ENCODE measurements at regions not wholly inside any gene's neighbourhood (a gene's known extent, or its start where the extent isn't known, plus 50 kb on each side); places are given as distances from the start of the nearest gene placed in this dataset.

GRCh38 chr13:82305588-82305987, 1576.7 kb downstream of the SLITRK1 start:
- no peak for DNase-seq (ENCODE audit: low read depth in 6 of 9, low spot score in 9 of 9)
- H3K9me3 ChIP-seq (ENCODE audit: control insufficient read depth in 2 of 2, insufficient read depth in 1 of 2, low read length in 1 of 2) = peaks cover 0 to 5% of the 10 kb centered on the region in 2 donors
- H3K36me3 ChIP-seq (ENCODE audit: control insufficient read depth in 2 of 2, insufficient read depth in 2 of 2, low read length in 1 of 2) = no peaks in the 10 kb centered on the region
- H3K4me1 ChIP-seq (ENCODE audit: control insufficient read depth in 2 of 2, insufficient read depth in 2 of 2, low read length in 2 of 2) = no peaks in the 10 kb centered on the region
- no peak overlapping the region for H3K4me3 ChIP-seq (ENCODE audit: low read length in 2 of 2)
- 92% methylated on average over 1 of the region's 1 CpG for WGBS
- H3K27ac ChIP-seq (ENCODE audit: low read depth in 1 of 2, low read length in 1 of 2) = no peak overlapping the region
- H3K27me3 ChIP-seq (ENCODE audit: control insufficient read depth in 2 of 2, insufficient read depth in 1 of 2, low read length in 1 of 2) = no peaks in the 10 kb centered on the region

DNA sequence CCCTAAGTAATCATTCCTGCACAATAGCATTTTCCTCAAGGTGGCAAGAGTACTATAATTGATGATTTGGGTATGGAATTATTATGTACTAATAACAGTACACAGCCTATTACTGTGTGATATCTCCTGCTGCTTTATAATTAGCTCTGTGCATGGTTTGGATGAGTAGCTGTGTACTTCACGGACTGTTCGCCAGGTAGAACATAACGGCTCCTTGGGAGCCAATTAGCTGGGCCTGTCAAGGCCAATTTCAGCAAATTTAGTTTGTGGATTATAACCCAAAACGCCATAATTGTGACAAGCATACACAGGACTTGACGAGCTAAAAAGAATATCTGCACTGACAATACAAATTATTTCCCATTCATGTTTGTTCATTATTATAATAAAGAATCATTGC, 1584.2 kb downstream of the SLITRK1 start:
- Histone ChIP-seq H3K4me3 (ENCODE audit: low read length in 2 of 2) (no peak overlapping the region), H3K4me1 (ENCODE audit: control insufficient read depth in 2 of 2, insufficient read depth in 2 of 2, low read length in 2 of 2) (no peaks in the 10 kb centered on the region), H3K9me3 (ENCODE audit: control insufficient read depth in 2 of 2, insufficient read depth in 1 of 2, low read length in 1 of 2) (peaks cover 0 to 4% of the 10 kb centered on the region in 2 donors), H3K27me3 (ENCODE audit: control insufficient read depth in 2 of 2, insufficient read depth in 1 of 2, low read length in 1 of 2) (no peaks in the 10 kb centered on the region), H3K27ac (ENCODE audit: low read depth in 1 of 2, low read length in 1 of 2) (no peak overlapping the region), H3K36me3 (ENCODE audit: control insufficient read depth in 2 of 2, insufficient read depth in 2 of 2, low read length in 1 of 2) (no peaks in the 10 kb centered on the region)
- no peak for DNase-seq (ENCODE audit: low read depth in 6 of 9, low spot score in 9 of 9)
- 96% methylated on average over 5 of the region's 5 CpGs for WGBS

DNA sequence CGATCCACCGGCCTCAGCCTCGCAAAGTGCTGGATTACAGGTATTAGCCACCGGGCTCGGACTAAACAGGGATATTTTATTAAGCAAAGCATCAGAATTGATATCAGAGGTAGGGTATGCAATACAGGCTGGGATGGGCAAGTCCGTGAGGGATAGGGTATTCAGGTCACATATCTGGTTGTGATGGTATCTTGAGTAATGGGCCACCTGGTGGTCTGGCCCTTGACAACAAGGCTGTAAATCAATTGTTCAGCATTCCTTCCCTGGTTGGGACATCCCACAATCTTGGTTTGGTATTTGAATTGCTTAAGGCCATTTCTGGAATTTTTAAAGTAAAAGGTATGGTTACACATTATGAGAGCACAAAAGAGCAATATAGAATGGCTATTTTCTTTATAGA, 1588.0 kb downstream of the SLITRK1 start:
- Histone ChIP-seq H3K27ac (ENCODE audit: low read depth in 1 of 2, low read length in 1 of 2) (no peak overlapping the region), H3K9me3 (ENCODE audit: control insufficient read depth in 2 of 2, insufficient read depth in 1 of 2, low read length in 1 of 2) (peaks cover 0 to 4% of the 10 kb centered on the region in 2 donors), H3K4me1 (ENCODE audit: control insufficient read depth in 2 of 2, insufficient read depth in 2 of 2, low read length in 2 of 2) (no peaks in the 10 kb centered on the region), H3K27me3 (ENCODE audit: control insufficient read depth in 2 of 2, insufficient read depth in 1 of 2, low read length in 1 of 2) (no peaks in the 10 kb centered on the region), H3K36me3 (ENCODE audit: control insufficient read depth in 2 of 2, insufficient read depth in 2 of 2, low read length in 1 of 2) (no peaks in the 10 kb centered on the region), H3K4me3 (ENCODE audit: low read length in 2 of 2) (no peak overlapping the region)
- 95% methylated on average over 6 of the region's 6 CpGs for WGBS
- DNase-seq (ENCODE audit: low read depth in 6 of 9, low spot score in 9 of 9) = no peak

GRCh38 chr13:82292334-82292733, 1589.9 kb downstream of the SLITRK1 start:
- Histone ChIP-seq H3K27ac (ENCODE audit: low read depth in 1 of 2, low read length in 1 of 2) (no peak overlapping the region), H3K27me3 (ENCODE audit: control insufficient read depth in 2 of 2, insufficient read depth in 1 of 2, low read length in 1 of 2) (no peaks in the 10 kb centered on the region), H3K36me3 (ENCODE audit: control insufficient read depth in 2 of 2, insufficient read depth in 2 of 2, low read length in 1 of 2) (no peaks in the 10 kb centered on the region), H3K4me3 (ENCODE audit: low read length in 2 of 2) (no peak overlapping the region), H3K9me3 (ENCODE audit: control insufficient read depth in 2 of 2, insufficient read depth in 1 of 2, low read length in 1 of 2) (peaks cover 0 to 5% of the 10 kb centered on the region in 2 donors), H3K4me1 (ENCODE audit: control insufficient read depth in 2 of 2, insufficient read depth in 2 of 2, low read length in 2 of 2) (no peaks in the 10 kb centered on the region)
- WGBS = 91% methylated on average over 2 of the region's 2 CpGs
- DNase-seq (ENCODE audit: low read depth in 6 of 9, low spot score in 9 of 9) = no peak

- Histone ChIP-seq H3K27ac (ENCODE audit: low read depth in 1 of 2, low read length in 1 of 2) (no peak overlapping the region), H3K4me1 (ENCODE audit: control insufficient read depth in 2 of 2, insufficient read depth in 2 of 2, low read length in 2 of 2) (no peaks in the 10 kb centered on the region), H3K9me3 (ENCODE audit: control insufficient read depth in 2 of 2, insufficient read depth in 1 of 2, low read length in 1 of 2) (peaks cover 0 to 8% of the 10 kb centered on the region in 2 donors), H3K4me3 (ENCODE audit: low read length in 2 of 2) (no peak overlapping the region), H3K27me3 (ENCODE audit: control insufficient read depth in 2 of 2, insufficient read depth in 1 of 2, low read length in 1 of 2) (no peaks in the 10 kb centered on the region), H3K36me3 (ENCODE audit: control insufficient read depth in 2 of 2, insufficient read depth in 2 of 2, low read length in 1 of 2) (no peaks in the 10 kb centered on the region)
- no peak for DNase-seq (ENCODE audit: low read depth in 6 of 9, low spot score in 9 of 9)
- WGBS = 92% methylated on average over 3 of the region's 3 CpGs
Measured at GRCh38 chr13:82291852-82292251, 1590.4 kb downstream of the SLITRK1 start.

- peaks cover 0 to 11% of the 10 kb centered on the region in 2 donors for H3K9me3 ChIP-seq (ENCODE audit: control insufficient read depth in 2 of 2, insufficient read depth in 1 of 2, low read length in 1 of 2)
- no peak overlapping the region for H3K27ac ChIP-seq (ENCODE audit: low read depth in 1 of 2, low read length in 1 of 2)
- H3K27me3 ChIP-seq (ENCODE audit: control insufficient read depth in 2 of 2, insufficient read depth in 1 of 2, low read length in 1 of 2) = no peaks in the 10 kb centered on the region
- H3K4me1 ChIP-seq (ENCODE audit: control insufficient read depth in 2 of 2, insufficient read depth in 2 of 2, low read length in 2 of 2) = no peaks in the 10 kb centered on the region
- H3K36me3 ChIP-seq (ENCODE audit: control insufficient read depth in 2 of 2, insufficient read depth in 2 of 2, low read length in 1 of 2) = no peaks in the 10 kb centered on the region
- WGBS = 94% methylated on average over 6 of the region's 6 CpGs
- H3K4me3 ChIP-seq (ENCODE audit: low read length in 2 of 2) = no peak overlapping the region
- no peak for DNase-seq (ENCODE audit: low read depth in 6 of 9, low spot score in 9 of 9)
Measured at GRCh38 chr13:82275644-82276043, 1606.6 kb downstream of the SLITRK1 start.

DNA sequence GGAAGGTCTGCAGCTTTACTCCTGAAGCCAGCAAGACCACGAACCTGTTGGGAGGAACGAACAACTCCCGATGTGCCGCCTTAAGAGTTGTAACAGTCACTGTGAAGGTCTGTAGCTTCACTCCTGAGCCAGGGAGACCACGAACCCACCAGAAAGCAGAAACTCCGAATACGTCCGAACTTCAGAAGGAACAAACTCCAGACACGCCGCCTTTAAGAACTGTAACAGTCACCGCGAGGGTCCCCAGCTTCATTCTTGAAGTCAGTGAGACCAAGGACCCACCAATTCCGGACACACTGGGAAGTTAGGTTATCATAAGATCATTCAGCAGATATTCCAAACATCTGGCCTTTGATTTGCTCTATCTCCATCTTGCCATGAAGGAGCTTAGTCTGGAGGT, 1623.0 kb downstream of the SLITRK1 start:
- DNase-seq (ENCODE audit: low read depth in 6 of 9, low spot score in 9 of 9) = no peak
- 97% methylated on average over 13 of the region's 13 CpGs for WGBS
- H3K27ac ChIP-seq (ENCODE audit: low read depth in 1 of 2, low read length in 1 of 2) = no peak overlapping the region
- H3K27me3 ChIP-seq (ENCODE audit: control insufficient read depth in 2 of 2, insufficient read depth in 1 of 2, low read length in 1 of 2) = no peaks in the 10 kb centered on the region
- no peaks in the 10 kb centered on the region for H3K36me3 ChIP-seq (ENCODE audit: control insufficient read depth in 2 of 2, insufficient read depth in 2 of 2, low read length in 1 of 2)
- H3K4me1 ChIP-seq (ENCODE audit: control insufficient read depth in 2 of 2, insufficient read depth in 2 of 2, low read length in 2 of 2) = no peaks in the 10 kb centered on the region
- peaks cover 0 to 14% of the 10 kb centered on the region in 2 donors for H3K9me3 ChIP-seq (ENCODE audit: control insufficient read depth in 2 of 2, insufficient read depth in 1 of 2, low read length in 1 of 2)
- no peak overlapping the region for H3K4me3 ChIP-seq (ENCODE audit: low read length in 2 of 2)

GRCh38 chr13:82257790-82258507, 1624.3 kb downstream of the SLITRK1 start:
- no peaks in the 10 kb centered on the region for H3K4me1 ChIP-seq (ENCODE audit: control insufficient read depth in 2 of 2, insufficient read depth in 2 of 2, low read length in 2 of 2)
- H3K27ac ChIP-seq (ENCODE audit: low read depth in 1 of 2, low read length in 1 of 2) = no peak overlapping the region
- DNase-seq (ENCODE audit: low read depth in 6 of 9, low spot score in 9 of 9) = no peak
- H3K36me3 ChIP-seq (ENCODE audit: control insufficient read depth in 2 of 2, insufficient read depth in 2 of 2, low read length in 1 of 2) = no peaks in the 10 kb centered on the region
- no peak overlapping the region for H3K4me3 ChIP-seq (ENCODE audit: low read length in 2 of 2)
- peaks cover 0 to 14% of the 10 kb centered on the region in 2 donors for H3K9me3 ChIP-seq (ENCODE audit: control insufficient read depth in 2 of 2, insufficient read depth in 1 of 2, low read length in 1 of 2)
- 97% methylated on average over 56 of the region's 56 CpGs for WGBS
- H3K27me3 ChIP-seq (ENCODE audit: control insufficient read depth in 2 of 2, insufficient read depth in 1 of 2, low read length in 1 of 2) = no peaks in the 10 kb centered on the region

GRCh38 chr13:82248762-82249161, 1633.5 kb downstream of the SLITRK1 start:
- WGBS = 85% methylated on average over 1 of the region's 1 CpG
- Histone ChIP-seq H3K27me3 (ENCODE audit: control insufficient read depth in 2 of 2, insufficient read depth in 1 of 2, low read length in 1 of 2) (no peaks in the 10 kb centered on the region), H3K36me3 (ENCODE audit: control insufficient read depth in 2 of 2, insufficient read depth in 2 of 2, low read length in 1 of 2) (no peaks in the 10 kb centered on the region), H3K9me3 (ENCODE audit: control insufficient read depth in 2 of 2, insufficient read depth in 1 of 2, low read length in 1 of 2) (no peaks in the 10 kb centered on the region), H3K4me3 (ENCODE audit: low read length in 2 of 2) (no peak overlapping the region), H3K27ac (ENCODE audit: low read depth in 1 of 2, low read length in 1 of 2) (no peak overlapping the region), H3K4me1 (ENCODE audit: control insufficient read depth in 2 of 2, insufficient read depth in 2 of 2, low read length in 2 of 2) (no peaks in the 10 kb centered on the region)
- DNase-seq (ENCODE audit: low read depth in 6 of 9, low spot score in 9 of 9) = no peak

Measured in thymus (tissue), 11 donors.